Muscle of arm (tissue), 1 donor: ENCODE measurements at regions not wholly inside any gene's neighbourhood (a gene's known extent, or its start where the extent isn't known, plus 50 kb on each side); places are given as distances from the start of the nearest gene placed in this dataset.

Source experiments
- DNase-seq: peaks from one replicate; pipeline ENCODE4 v3.0.0-alpha.2; 2013

GRCh38 chr11:76721755-76722677 lies 51.5 kb upstream of the LRRC32 start:
- DNase-seq, result peak; percentile 88

GRCh38 chr11:76723142-76723541 lies 52.6 kb upstream of the LRRC32 start:
- no peak for DNase-seq

- no peak for DNase-seq
Observed at GRCh38 chr11:76723548-76723947, 53.0 kb upstream of the LRRC32 start.

GRCh38 chr11:76724171-76724768 lies 53.7 kb upstream of the LRRC32 start:
- no peak for DNase-seq

GRCh38 chr11:76728227-76728626 lies 54.9 kb upstream of the TSKU start:
- DNase-seq, result no peak

GRCh38 chr11:76728778-76729177 lies 54.4 kb upstream of the TSKU start:
- no peak for DNase-seq

- DNase-seq, result no peak
Observed at GRCh38 chr11:76729214-76729613, 53.9 kb upstream of the TSKU start.

- no peak for DNase-seq
Observed at GRCh38 chr11:76730887-76731565, 52.1 kb upstream of the TSKU start.

- no peak for DNase-seq
Observed at GRCh38 chr11:76732643-76733042, 50.5 kb upstream of the TSKU start.
